WTC11 (cell line): ENCODE measurements at regions not wholly inside any gene's neighbourhood (a gene's known extent, or its start where the extent isn't known, plus 50 kb on each side); places are given as distances from the start of the nearest gene placed in this dataset.

Experiments
- ATAC-seq: fragments of 200-7000 bp; cut with Tn5 transposase; 2 replicates; pipeline ENCODE4 v1.10.0; 2021; ENCODE audit warnings: mild to moderate bottlenecking, moderate library complexity
- CTCF ChIA-PET: fragments of 300-600 bp; sonication (Branson Sonifier 250); formaldehyde crosslinking; loops from one replicate; lab custom pipeline; 2021; ENCODE audit warnings: antibody characterized with exemption; lab: Charles Lee
- POLR2A ChIA-PET: fragments of 350-600 bp; sonication (Branson Sonifier 250); formaldehyde crosslinking; loops from one replicate; lab custom pipeline; 2021; ENCODE audit warnings: antibody characterized with exemption; lab: Charles Lee
- DNase-seq: peaks from one replicate; pipeline ENCODE4 v3.0.0; 2021; ENCODE audit warnings: low spot score
- H3K27ac Mint-ChIP-seq: 2 replicates; pipeline ENCODE4 v1.8.0; 2021; ENCODE audit warnings: mixed read lengths
- H3K27me3 Mint-ChIP-seq: 2 replicates; pipeline ENCODE4 v1.8.0; 2021; ENCODE audit warnings: low read depth, mild to moderate bottlenecking, moderate library complexity, mixed read lengths
- H3K36me3 Mint-ChIP-seq: 2 replicates; pipeline ENCODE4 v1.8.0; 2021; ENCODE audit warnings: mixed read lengths
- H3K4me1 Mint-ChIP-seq: 2 replicates; pipeline ENCODE4 v1.8.0; 2022; ENCODE audit warnings: mixed read lengths
- H3K4me3 Mint-ChIP-seq: 2 replicates; pipeline ENCODE4 v1.8.0; 2021; ENCODE audit warnings: mild to moderate bottlenecking, moderate library complexity, mixed read lengths
- H3K9me3 Mint-ChIP-seq: 2 replicates; pipeline ENCODE4 v1.8.0; 2021; ENCODE audit warnings: mixed read lengths
- ELF4 ChIP-seq: sonication (generic); formaldehyde crosslinking; IDR thresholded peaks from 2 replicates; pipeline ENCODE4 v1.8.1; 2022; ENCODE audit warnings: low read depth, mild to moderate bottlenecking, moderate library complexity, missing genetic modification reagents
- FOXJ3 ChIP-seq: sonication (generic); formaldehyde crosslinking; IDR thresholded peaks from 2 replicates; pipeline ENCODE4 v1.9.0; 2021; ENCODE audit warnings: missing genetic modification reagents, mild to moderate bottlenecking, borderline replicate concordance
- GRHL2 ChIP-seq: fragments of 250-450 bp; sonication (Bioruptor Pico); IDR thresholded peaks from 2 replicates; pipeline ENCODE4 v1.8.0; 2022; ENCODE audit warnings: mild to moderate bottlenecking, moderate library complexity; ENCODE audit not compliant: insufficient replicate concordance, severe bottlenecking
- NR1H2 ChIP-seq: sonication (generic); formaldehyde crosslinking; IDR thresholded peaks from 2 replicates; pipeline ENCODE4 v1.9.0; 2021; ENCODE audit warnings: mild to moderate bottlenecking, moderate library complexity, missing genetic modification reagents
- NR2C2 ChIP-seq: sonication (generic); formaldehyde crosslinking; IDR thresholded peaks from 2 replicates; pipeline ENCODE4 v1.8.0; 2022; ENCODE audit warnings: mild to moderate bottlenecking, missing genetic modification reagents
- RORB ChIP-seq: fragments of 250-450 bp; sonication (Bioruptor Pico); IDR thresholded peaks from 2 replicates; pipeline ENCODE4 v1.9.0; 2021; ENCODE audit warnings: mild to moderate bottlenecking
- SOX15 ChIP-seq: fragments of 250-450 bp; sonication (Bioruptor Pico); IDR thresholded peaks from 2 replicates; pipeline ENCODE4 v1.9.0; 2021; ENCODE audit warnings: mild to moderate bottlenecking
- SP1 ChIP-seq: sonication (generic); formaldehyde crosslinking; conservative IDR thresholded peaks from 2 replicates; pipeline ENCODE4 v1.8.1; 2022; ENCODE audit warnings: missing genetic modification reagents
- TCF7 ChIP-seq: sonication (generic); formaldehyde crosslinking; IDR thresholded peaks from 2 replicates; pipeline ENCODE4 v1.8.0; 2022; ENCODE audit warnings: mild to moderate bottlenecking, low read depth, missing genetic modification reagents, moderate library complexity
- TF ChIP-seq, protein P1 (sequence below): fragments of 250-450 bp; sonication (Bioruptor Pico); IDR thresholded peaks from 2 replicates; pipeline ENCODE4 v1.9.0; 2021; ENCODE audit warnings: mild to moderate bottlenecking
- TF ChIP-seq, protein P2 (sequence below): sonication (generic); formaldehyde crosslinking; IDR thresholded peaks from 2 replicates; pipeline ENCODE4 v1.8.0; 2023; ENCODE audit warnings: missing genetic modification reagents, mild to moderate bottlenecking, borderline replicate concordance
- TF ChIP-seq, protein P3 (sequence below): sonication (generic); formaldehyde crosslinking; IDR thresholded peaks from 2 replicates; pipeline ENCODE4 v1.8.0; 2022; ENCODE audit warnings: mild to moderate bottlenecking, missing genetic modification reagents
- TF ChIP-seq, protein P4 (sequence below): fragments of 250-450 bp; sonication (Bioruptor Pico); IDR thresholded peaks from 2 replicates; pipeline ENCODE4 v1.9.0; 2021; ENCODE audit warnings: moderate library complexity, mild to moderate bottlenecking, inconsistent platforms, borderline replicate concordance
- TF ChIP-seq, protein P5 (sequence below): sonication (generic); formaldehyde crosslinking; IDR thresholded peaks from 2 replicates; pipeline ENCODE4 v1.8.1; 2023; ENCODE audit warnings: mild to moderate bottlenecking, missing genetic modification reagents
- TF ChIP-seq, protein P6 (sequence below): sonication (generic); formaldehyde crosslinking; IDR thresholded peaks from 2 replicates; pipeline ENCODE4 v1.8.0; 2022; ENCODE audit warnings: mild to moderate bottlenecking, missing genetic modification reagents
- TF ChIP-seq, protein P7 (sequence below): sonication (generic); formaldehyde crosslinking; IDR thresholded peaks from 2 replicates; pipeline ENCODE4 v1.8.0; 2023; ENCODE audit warnings: mild to moderate bottlenecking, missing genetic modification reagents
- TF ChIP-seq, protein P8 (sequence below): sonication (generic); formaldehyde crosslinking; IDR thresholded peaks from 2 replicates; pipeline ENCODE4 v1.8.1; 2023; ENCODE audit warnings: mild to moderate bottlenecking, missing genetic modification reagents

DNA sequence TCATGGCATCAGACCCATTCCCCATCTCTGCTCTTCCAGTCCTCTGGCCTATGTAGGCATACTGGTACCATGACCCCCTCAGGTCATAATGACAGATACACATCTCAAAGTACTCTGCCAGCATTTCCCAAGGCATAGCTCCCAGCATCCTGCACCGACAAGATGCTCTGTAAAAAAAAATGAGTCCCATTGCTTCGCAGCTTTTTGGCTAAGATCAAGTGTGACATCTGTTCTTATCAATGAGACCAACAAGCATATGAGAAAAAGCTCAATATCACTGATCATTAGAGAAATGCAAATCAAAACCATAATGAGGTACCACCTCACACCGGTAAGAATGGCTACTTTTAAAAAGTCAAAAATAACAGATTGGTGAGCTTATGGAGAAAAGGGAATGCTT is 463.9 kb upstream of the PROK2 start:
- no peak for TF ChIP-seq NR2C2 (CRISPR knock-in tag)
- TF ChIP-seq, protein P1, sequence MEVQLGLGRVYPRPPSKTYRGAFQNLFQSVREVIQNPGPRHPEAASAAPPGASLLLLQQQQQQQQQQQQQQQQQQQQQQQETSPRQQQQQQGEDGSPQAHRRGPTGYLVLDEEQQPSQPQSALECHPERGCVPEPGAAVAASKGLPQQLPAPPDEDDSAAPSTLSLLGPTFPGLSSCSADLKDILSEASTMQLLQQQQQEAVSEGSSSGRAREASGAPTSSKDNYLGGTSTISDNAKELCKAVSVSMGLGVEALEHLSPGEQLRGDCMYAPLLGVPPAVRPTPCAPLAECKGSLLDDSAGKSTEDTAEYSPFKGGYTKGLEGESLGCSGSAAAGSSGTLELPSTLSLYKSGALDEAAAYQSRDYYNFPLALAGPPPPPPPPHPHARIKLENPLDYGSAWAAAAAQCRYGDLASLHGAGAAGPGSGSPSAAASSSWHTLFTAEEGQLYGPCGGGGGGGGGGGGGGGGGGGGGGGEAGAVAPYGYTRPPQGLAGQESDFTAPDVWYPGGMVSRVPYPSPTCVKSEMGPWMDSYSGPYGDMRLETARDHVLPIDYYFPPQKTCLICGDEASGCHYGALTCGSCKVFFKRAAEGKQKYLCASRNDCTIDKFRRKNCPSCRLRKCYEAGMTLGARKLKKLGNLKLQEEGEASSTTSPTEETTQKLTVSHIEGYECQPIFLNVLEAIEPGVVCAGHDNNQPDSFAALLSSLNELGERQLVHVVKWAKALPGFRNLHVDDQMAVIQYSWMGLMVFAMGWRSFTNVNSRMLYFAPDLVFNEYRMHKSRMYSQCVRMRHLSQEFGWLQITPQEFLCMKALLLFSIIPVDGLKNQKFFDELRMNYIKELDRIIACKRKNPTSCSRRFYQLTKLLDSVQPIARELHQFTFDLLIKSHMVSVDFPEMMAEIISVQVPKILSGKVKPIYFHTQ: no peak
- TF ChIP-seq, protein P2, sequence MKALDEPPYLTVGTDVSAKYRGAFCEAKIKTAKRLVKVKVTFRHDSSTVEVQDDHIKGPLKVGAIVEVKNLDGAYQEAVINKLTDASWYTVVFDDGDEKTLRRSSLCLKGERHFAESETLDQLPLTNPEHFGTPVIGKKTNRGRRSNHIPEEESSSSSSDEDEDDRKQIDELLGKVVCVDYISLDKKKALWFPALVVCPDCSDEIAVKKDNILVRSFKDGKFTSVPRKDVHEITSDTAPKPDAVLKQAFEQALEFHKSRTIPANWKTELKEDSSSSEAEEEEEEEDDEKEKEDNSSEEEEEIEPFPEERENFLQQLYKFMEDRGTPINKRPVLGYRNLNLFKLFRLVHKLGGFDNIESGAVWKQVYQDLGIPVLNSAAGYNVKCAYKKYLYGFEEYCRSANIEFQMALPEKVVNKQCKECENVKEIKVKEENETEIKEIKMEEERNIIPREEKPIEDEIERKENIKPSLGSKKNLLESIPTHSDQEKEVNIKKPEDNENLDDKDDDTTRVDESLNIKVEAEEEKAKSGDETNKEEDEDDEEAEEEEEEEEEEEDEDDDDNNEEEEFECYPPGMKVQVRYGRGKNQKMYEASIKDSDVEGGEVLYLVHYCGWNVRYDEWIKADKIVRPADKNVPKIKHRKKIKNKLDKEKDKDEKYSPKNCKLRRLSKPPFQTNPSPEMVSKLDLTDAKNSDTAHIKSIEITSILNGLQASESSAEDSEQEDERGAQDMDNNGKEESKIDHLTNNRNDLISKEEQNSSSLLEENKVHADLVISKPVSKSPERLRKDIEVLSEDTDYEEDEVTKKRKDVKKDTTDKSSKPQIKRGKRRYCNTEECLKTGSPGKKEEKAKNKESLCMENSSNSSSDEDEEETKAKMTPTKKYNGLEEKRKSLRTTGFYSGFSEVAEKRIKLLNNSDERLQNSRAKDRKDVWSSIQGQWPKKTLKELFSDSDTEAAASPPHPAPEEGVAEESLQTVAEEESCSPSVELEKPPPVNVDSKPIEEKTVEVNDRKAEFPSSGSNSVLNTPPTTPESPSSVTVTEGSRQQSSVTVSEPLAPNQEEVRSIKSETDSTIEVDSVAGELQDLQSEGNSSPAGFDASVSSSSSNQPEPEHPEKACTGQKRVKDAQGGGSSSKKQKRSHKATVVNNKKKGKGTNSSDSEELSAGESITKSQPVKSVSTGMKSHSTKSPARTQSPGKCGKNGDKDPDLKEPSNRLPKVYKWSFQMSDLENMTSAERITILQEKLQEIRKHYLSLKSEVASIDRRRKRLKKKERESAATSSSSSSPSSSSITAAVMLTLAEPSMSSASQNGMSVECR (CRISPR knock-in tag): no peak
- TF ChIP-seq, protein P3, sequence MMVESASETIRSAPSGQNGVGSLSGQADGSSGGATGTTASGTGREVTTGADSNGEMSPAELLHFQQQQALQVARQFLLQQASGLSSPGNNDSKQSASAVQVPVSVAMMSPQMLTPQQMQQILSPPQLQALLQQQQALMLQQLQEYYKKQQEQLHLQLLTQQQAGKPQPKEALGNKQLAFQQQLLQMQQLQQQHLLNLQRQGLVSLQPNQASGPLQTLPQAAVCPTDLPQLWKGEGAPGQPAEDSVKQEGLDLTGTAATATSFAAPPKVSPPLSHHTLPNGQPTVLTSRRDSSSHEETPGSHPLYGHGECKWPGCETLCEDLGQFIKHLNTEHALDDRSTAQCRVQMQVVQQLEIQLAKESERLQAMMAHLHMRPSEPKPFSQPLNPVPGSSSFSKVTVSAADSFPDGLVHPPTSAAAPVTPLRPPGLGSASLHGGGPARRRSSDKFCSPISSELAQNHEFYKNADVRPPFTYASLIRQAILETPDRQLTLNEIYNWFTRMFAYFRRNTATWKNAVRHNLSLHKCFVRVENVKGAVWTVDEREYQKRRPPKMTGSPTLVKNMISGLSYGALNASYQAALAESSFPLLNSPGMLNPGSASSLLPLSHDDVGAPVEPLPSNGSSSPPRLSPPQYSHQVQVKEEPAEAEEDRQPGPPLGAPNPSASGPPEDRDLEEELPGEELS: no peak
- TF ChIP-seq, protein P4, sequence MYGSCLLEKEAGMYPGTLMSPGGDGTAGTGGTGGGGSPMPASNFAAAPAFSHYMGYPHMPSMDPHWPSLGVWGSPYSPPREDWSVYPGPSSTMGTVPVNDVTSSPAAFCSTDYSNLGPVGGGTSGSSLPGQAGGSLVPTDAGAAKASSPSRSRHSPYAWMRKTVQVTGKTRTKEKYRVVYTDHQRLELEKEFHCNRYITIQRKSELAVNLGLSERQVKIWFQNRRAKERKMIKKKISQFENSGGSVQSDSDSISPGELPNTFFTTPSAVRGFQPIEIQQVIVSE: no peak
- TF ChIP-seq, protein P5, sequence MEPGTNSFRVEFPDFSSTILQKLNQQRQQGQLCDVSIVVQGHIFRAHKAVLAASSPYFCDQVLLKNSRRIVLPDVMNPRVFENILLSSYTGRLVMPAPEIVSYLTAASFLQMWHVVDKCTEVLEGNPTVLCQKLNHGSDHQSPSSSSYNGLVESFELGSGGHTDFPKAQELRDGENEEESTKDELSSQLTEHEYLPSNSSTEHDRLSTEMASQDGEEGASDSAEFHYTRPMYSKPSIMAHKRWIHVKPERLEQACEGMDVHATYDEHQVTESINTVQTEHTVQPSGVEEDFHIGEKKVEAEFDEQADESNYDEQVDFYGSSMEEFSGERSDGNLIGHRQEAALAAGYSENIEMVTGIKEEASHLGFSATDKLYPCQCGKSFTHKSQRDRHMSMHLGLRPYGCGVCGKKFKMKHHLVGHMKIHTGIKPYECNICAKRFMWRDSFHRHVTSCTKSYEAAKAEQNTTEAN (CRISPR knock-in tag): no peak
- TF ChIP-seq TCF7: no peak
- TF ChIP-seq RORB (CRISPR knock-in tag): no peak
- TF ChIP-seq SP1: no peak
- no peak for TF ChIP-seq FOXJ3 (CRISPR knock-in tag)
- no peak for TF ChIP-seq SOX15 (CRISPR knock-in tag)
- TF ChIP-seq, protein P6, sequence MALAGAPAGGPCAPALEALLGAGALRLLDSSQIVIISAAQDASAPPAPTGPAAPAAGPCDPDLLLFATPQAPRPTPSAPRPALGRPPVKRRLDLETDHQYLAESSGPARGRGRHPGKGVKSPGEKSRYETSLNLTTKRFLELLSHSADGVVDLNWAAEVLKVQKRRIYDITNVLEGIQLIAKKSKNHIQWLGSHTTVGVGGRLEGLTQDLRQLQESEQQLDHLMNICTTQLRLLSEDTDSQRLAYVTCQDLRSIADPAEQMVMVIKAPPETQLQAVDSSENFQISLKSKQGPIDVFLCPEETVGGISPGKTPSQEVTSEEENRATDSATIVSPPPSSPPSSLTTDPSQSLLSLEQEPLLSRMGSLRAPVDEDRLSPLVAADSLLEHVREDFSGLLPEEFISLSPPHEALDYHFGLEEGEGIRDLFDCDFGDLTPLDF (CRISPR knock-in tag): no peak
- TF ChIP-seq NR1H2 (CRISPR knock-in tag): no peak
- TF ChIP-seq, protein P7, sequence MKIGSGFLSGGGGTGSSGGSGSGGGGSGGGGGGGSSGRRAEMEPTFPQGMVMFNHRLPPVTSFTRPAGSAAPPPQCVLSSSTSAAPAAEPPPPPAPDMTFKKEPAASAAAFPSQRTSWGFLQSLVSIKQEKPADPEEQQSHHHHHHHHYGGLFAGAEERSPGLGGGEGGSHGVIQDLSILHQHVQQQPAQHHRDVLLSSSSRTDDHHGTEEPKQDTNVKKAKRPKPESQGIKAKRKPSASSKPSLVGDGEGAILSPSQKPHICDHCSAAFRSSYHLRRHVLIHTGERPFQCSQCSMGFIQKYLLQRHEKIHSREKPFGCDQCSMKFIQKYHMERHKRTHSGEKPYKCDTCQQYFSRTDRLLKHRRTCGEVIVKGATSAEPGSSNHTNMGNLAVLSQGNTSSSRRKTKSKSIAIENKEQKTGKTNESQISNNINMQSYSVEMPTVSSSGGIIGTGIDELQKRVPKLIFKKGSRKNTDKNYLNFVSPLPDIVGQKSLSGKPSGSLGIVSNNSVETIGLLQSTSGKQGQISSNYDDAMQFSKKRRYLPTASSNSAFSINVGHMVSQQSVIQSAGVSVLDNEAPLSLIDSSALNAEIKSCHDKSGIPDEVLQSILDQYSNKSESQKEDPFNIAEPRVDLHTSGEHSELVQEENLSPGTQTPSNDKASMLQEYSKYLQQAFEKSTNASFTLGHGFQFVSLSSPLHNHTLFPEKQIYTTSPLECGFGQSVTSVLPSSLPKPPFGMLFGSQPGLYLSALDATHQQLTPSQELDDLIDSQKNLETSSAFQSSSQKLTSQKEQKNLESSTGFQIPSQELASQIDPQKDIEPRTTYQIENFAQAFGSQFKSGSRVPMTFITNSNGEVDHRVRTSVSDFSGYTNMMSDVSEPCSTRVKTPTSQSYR: no peak
- TF ChIP-seq, protein P8, sequence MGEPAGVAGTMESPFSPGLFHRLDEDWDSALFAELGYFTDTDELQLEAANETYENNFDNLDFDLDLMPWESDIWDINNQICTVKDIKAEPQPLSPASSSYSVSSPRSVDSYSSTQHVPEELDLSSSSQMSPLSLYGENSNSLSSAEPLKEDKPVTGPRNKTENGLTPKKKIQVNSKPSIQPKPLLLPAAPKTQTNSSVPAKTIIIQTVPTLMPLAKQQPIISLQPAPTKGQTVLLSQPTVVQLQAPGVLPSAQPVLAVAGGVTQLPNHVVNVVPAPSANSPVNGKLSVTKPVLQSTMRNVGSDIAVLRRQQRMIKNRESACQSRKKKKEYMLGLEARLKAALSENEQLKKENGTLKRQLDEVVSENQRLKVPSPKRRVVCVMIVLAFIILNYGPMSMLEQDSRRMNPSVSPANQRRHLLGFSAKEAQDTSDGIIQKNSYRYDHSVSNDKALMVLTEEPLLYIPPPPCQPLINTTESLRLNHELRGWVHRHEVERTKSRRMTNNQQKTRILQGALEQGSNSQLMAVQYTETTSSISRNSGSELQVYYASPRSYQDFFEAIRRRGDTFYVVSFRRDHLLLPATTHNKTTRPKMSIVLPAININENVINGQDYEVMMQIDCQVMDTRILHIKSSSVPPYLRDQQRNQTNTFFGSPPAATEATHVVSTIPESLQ (CRISPR knock-in tag): no peak
- TF ChIP-seq GRHL2 (CRISPR knock-in tag): no peak
- TF ChIP-seq ELF4 (CRISPR knock-in tag): no peak
- Mint-ChIP-seq H3K36me3 (peaks cover 10% of the 10 kb centered on the region), H3K27me3 (no peaks in the 10 kb centered on the region), H3K4me3 (no peak overlapping the region), H3K27ac (no peak overlapping the region), H3K4me1 (no peaks in the 10 kb centered on the region), H3K9me3 (peaks cover 22% of the 10 kb centered on the region)
- no peak for DNase-seq
- ChIA-PET CTCF (no interaction called here), POLR2A (no interaction called here)
- ATAC-seq: no peak
